OCI-LY7 (cell line): ENCODE measurements at regions not wholly inside any gene's neighbourhood (a gene's known extent, or its start where the extent isn't known, plus 50 kb on each side); places are given as distances from the start of the nearest gene placed in this dataset.

Experiments used
- BruUV-seq: library from RNA; stranded (reverse); fragments of 400-500 nt; replicated peaks from 2 replicates; lab custom pipeline; 2021; lab: Mats Ljungman, UMichigan
- CTCF ChIA-PET: fragments of 300-600 bp; sonication (Branson Sonifier 250); formaldehyde crosslinking; loops from one replicate; lab custom pipeline; 2022; ENCODE audit warnings: antibody characterized with exemption; ENCODE audit not compliant: unreplicated experiment; lab: Charles Lee
- POLR2A ChIA-PET: fragments of 300-600 bp; sonication (Branson Sonifier 250); formaldehyde crosslinking; loops from one replicate; lab custom pipeline; 2022; ENCODE audit warnings: antibody characterized with exemption; lab: Charles Lee
- DNase-seq: peaks from one replicate; pipeline ENCODE4 v3.0.0-alpha.2; 2015; ENCODE audit warnings: low spot score
- H2AFZ ChIP-seq: fragments of 200-600 bp; sonication (generic), shearing (Covaris generic); 2 replicates; pipeline ENCODE4 v1.6.1; 2014; ENCODE audit warnings: mild to moderate bottlenecking, antibody characterized with exemption, low read length, moderate library complexity
- H3K27ac ChIP-seq: fragments of 200-600 bp; sonication (generic); 2 replicates; pipeline ENCODE4 v1.5.1; 2014; ENCODE audit warnings: mixed run types, low read depth, mild to moderate bottlenecking, moderate library complexity, low read length, inconsistent platforms; ENCODE audit not compliant: poor library complexity, severe bottlenecking
- H3K36me3 ChIP-seq: fragments of 200-600 bp; sonication (generic); 2 replicates; pipeline ENCODE4 v1.6.1; 2014; ENCODE audit warnings: mild to moderate bottlenecking, antibody characterized with exemption, low read length, moderate library complexity, mixed read lengths; ENCODE audit not compliant: insufficient read depth
- H3K4me1 ChIP-seq: fragments of 200-600 bp; sonication (generic); 2 replicates; pipeline ENCODE4 v1.5.1; 2014; ENCODE audit warnings: mild to moderate bottlenecking, low read length; ENCODE audit not compliant: insufficient read depth, poor library complexity, severe bottlenecking
- H3K4me2 ChIP-seq: fragments of 200-600 bp; sonication (generic); 2 replicates; pipeline ENCODE4 v1.6.1; 2014; ENCODE audit warnings: mild to moderate bottlenecking, low read length
- H3K4me3 ChIP-seq: fragments of 200-600 bp; sonication (generic); 2 replicates; pipeline ENCODE4 v1.5.1; 2014; ENCODE audit warnings: mild to moderate bottlenecking, low read depth, low read length; ENCODE audit not compliant: poor library complexity, severe bottlenecking
- H3K79me2 ChIP-seq: fragments of 200-600 bp; sonication (generic); 2 replicates; pipeline ENCODE4 v1.6.1; 2016; ENCODE audit warnings: low read depth, mild to moderate bottlenecking, low read length, moderate library complexity, mixed read lengths; ENCODE audit not compliant: insufficient read depth
- H3K9me2 ChIP-seq: fragments of 200-600 bp; sonication (generic); 2 replicates; pipeline ENCODE4 v1.6.1; 2016; ENCODE audit warnings: mild to moderate bottlenecking, low read length, mixed read lengths; ENCODE audit not compliant: insufficient read depth
- H3K9me3 ChIP-seq: fragments of 200-600 bp; sonication (generic); 2 replicates; pipeline ENCODE4 v1.6.1; 2014; ENCODE audit warnings: mild to moderate bottlenecking, mixed run types, low read length, mixed read lengths
- H4K20me1 ChIP-seq: fragments of 200-600 bp; sonication (generic); 2 replicates; pipeline ENCODE4 v1.6.1; 2014; ENCODE audit warnings: mild to moderate bottlenecking, antibody characterized with exemption, low read length, moderate library complexity, mixed read lengths; ENCODE audit not compliant: insufficient read depth
- CTCF ChIP-seq: fragments of 200-600 bp; sonication (generic); conservative IDR thresholded peaks from 2 replicates; pipeline ENCODE4 v1.5.1; 2014; ENCODE audit warnings: mild to moderate bottlenecking, antibody characterized with exemption, low read length, moderate library complexity, mixed read lengths
- EZH2phosphoT487 ChIP-seq: fragments of 200-600 bp; sonication (generic); IDR thresholded peaks from 2 replicates; pipeline ENCODE4 v1.6.1; 2018; ENCODE audit warnings: low read depth, borderline replicate concordance, mild to moderate bottlenecking, mixed run types, antibody characterized with exemption, low read length, moderate library complexity, mixed read lengths
- intact Hi-C: fragments of 100-400 bp; cut with micrococcal nuclease; formaldehyde crosslinking; loops from one replicate; pipeline ENCODE4 v1.10.0; 2022; ENCODE audit not compliant: unreplicated experiment

- CTCF ChIA-PET: no interaction called here
These were observed 51.5 kb upstream of the GRM3 start for GRCh38 chr7:86592185-86592584.

GRCh38 chr7:86574006-86574405 lies 69.7 kb upstream of the GRM3 start:
- DNase-seq: no peak
- ChIA-PET CTCF (no interaction called here), POLR2A (interaction anchor here (0.6 kb wide), 3 partner anchors 476 to 942 kb away, joined by 3 read pairs; no protein-coding TSS in a partner anchor)

More at GRCh38 chr7:86592185-86592584, 51.5 kb upstream of the GRM3 start:
- Histone ChIP-seq H3K4me1 (no peaks in the 10 kb centered on the region), H3K79me2 (no peaks in the 10 kb centered on the region), H4K20me1 (no peaks in the 10 kb centered on the region), H3K9me2 (no peaks in the 10 kb centered on the region), H3K9me3 (no peaks in the 10 kb centered on the region), H2AFZ (no peak overlapping the region), H3K36me3 (no peaks in the 10 kb centered on the region), H3K27ac (no peak overlapping the region), H3K4me2 (no peak overlapping the region), H3K4me3 (no peak overlapping the region)
- intact Hi-C loops: no loop called here
- no TSS peak for BruUV-seq
- TF ChIP-seq EZH2phosphoT487: no peak
- no peak for DNase-seq
- POLR2A ChIA-PET: no interaction called here

GRCh38 chr7:86558680-86559501 lies 84.8 kb upstream of the GRM3 start:
- CTCF ChIA-PET: interaction anchor here (0.5 kb wide), 1 partner anchor 614 kb away, joined by 3 read pairs; no protein-coding TSS in a partner anchor
- DNase-seq: no peak
- Histone ChIP-seq H3K9me2 (no peaks in the 10 kb centered on the region), H4K20me1 (no peaks in the 10 kb centered on the region), H2AFZ (no peak overlapping the region), H3K9me3 (no peaks in the 10 kb centered on the region), H3K27ac (no peak overlapping the region), H3K4me1 (no peaks in the 10 kb centered on the region), H3K4me3 (no peak overlapping the region), H3K4me2 (no peak overlapping the region), H3K79me2 (no peaks in the 10 kb centered on the region), H3K36me3 (no peaks in the 10 kb centered on the region)
- no TSS peak for BruUV-seq
- POLR2A ChIA-PET: no interaction called here
- intact Hi-C loops: no loop called here
- TF ChIP-seq EZH2phosphoT487: no peak
- TF ChIP-seq CTCF: no peak

More at GRCh38 chr7:86574006-86574405, 69.7 kb upstream of the GRM3 start:
- BruUV-seq: no TSS peak
- intact Hi-C loops: no loop called here
- no peaks in the 10 kb centered on the region for H3K79me2 ChIP-seq
- H3K4me2 ChIP-seq: no peak overlapping the region
- no peaks in the 10 kb centered on the region for H3K9me3 ChIP-seq
- no peak overlapping the region for H2AFZ ChIP-seq
- H3K27ac ChIP-seq: no peak overlapping the region
- no peak overlapping the region for H3K4me3 ChIP-seq
- H3K9me2 ChIP-seq: no peaks in the 10 kb centered on the region
- no peak for TF ChIP-seq CTCF
- no peak for TF ChIP-seq EZH2phosphoT487
- H3K4me1 ChIP-seq: no peaks in the 10 kb centered on the region
- no peaks in the 10 kb centered on the region for H3K36me3 ChIP-seq
- H4K20me1 ChIP-seq: no peaks in the 10 kb centered on the region
